GM19438 (cell line): ENCODE measurements at regions not wholly inside any gene's neighbourhood (a gene's known extent, or its start where the extent isn't known, plus 50 kb on each side); places are given as distances from the start of the nearest gene placed in this dataset.
"Not testable (repeated sequence)": the region's sequence is repeated elsewhere in the genome, so short reads cannot be mapped to it uniquely, and the experiment has no call there.

ENCODE experiments used
- ATAC-seq: cut with Tn5 transposase; IDR thresholded peaks from one replicate; pipeline ENCODE4 v1.9.1; 2021; ENCODE audit warnings: low read depth; ENCODE audit not compliant: unreplicated experiment

DNA sequence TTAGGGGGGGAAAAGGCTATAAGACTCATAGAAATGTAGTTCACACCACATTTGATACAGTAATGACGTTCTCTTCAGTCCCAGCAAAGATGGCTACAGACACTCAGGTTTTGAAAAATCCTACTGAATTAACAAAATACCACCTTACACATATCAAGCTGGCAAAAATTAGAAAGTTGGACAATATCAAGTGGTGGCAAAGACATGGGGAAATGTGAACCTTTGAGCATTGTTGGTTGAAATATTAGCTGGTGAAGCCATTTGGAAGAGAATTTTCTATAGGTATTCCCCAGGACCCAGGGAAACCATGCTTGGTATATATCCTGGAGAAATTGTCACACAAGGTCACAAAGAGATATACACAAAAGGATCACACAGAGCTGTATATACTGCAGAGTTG lies 163.0 kb downstream of the ADSS2 start:
- ATAC-seq, result no peak

DNA sequence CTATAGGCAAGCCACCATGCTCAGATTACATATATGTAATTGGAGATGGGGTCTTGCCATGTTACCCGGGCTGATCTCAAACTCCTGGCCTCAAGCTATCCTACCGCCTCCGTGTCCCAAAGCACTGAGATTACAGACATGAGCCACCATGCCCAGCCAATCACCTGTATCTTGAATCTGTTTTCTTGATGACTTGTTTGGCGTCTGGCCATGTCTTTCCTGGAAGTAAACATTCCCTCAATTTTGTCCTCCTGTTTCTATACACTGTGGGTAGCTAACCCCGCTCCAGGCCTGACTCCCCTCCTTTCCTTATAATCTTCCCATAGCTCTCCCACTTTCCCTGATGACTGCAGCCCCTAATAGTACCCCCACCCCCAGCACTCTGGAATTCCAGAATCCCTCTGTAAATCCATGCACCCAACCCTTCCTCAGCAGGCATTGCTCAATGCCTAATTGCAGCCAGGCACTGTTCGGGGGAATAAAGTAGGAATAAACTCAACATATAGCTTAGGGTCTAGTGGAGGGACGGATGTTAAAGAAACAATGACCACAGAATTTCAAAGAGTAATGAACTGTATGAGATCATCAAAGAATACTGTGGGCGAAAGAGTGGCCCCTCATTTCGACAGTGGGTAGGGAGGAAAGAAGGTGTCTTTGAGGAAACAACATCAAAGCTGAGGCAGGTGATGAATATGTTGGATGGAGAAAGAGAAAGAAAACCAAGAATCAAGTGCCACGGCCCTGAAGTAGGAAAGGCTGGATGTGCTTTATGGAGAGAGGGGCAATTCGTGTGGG lies 161.5 kb downstream of the ADSS2 start:
- no peak for ATAC-seq

DNA sequence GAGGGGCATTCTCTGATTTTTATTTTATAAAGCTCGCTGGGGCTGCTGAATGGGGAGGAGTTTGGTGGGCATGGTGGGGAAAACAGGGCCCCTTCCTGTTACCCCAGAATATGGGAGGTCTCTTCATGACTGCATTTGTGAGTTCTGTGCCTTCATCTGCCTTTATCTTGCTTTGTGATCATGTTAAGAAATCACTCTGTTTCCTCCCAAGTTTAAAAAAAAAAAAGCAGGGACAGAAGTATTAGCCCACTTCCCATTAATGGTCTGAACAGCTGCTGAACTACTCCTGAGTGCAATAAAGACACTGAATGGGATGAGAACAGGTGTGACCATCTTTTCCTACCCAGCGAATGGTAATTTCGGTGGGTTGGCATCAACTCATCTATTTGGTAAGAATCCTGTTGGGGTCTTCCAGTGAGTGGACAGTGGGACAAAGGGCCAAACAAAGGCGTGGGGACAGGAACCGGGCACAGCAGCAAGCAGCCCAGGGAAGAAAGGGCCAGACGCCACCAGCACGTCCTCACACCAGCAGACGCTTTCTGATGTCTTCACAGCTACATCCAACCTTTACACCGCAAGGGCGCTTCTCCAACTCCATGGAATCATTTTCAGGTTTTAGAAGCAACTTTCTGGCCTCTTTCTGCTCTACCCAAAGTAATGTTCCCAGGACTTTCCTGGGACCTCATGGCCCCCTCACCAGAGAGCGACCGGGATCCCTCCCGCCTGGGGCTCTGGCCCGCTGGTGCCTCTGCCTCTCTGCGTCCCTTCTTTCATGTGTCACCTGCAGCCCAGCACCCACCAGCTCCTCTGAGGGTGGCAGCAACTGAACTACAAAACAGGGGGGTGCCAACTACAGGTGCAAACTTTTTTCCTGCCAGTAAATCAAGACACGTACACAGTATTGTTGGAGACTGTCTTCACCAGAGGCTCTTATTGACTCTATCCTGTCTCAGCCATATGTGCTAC lies 160.2 kb downstream of the ADSS2 start:
- ATAC-seq, result no peak

DNA sequence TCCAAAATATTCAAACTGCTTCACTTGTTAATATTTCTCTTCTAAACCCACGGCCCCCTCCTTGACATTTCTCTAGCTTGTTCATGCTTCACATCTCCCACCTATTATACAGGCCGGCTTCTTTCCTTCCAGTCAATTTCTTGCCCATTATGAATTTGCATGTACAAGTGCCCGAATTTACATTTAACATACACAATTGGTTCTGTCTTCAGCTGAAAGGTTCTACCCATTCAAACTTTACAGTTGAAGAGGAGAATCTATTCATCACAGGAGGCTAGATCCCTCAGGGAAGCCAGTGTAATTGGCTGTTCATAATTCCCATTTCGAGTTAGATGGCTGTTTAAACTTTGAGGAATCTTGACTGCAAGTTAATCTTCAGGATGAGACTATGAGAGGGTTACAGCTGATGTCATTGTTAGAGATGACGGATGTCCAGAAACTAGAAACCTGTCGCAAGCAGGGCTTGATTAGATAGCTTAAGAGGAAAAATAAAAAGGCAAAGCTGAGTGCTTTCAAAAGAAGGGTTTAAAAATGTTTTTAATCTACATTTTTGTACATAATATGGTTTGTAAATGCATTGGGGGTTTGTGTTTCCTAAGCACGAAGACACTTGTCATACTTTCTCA lies 157.0 kb downstream of the ADSS2 start:
- no peak for ATAC-seq

DNA sequence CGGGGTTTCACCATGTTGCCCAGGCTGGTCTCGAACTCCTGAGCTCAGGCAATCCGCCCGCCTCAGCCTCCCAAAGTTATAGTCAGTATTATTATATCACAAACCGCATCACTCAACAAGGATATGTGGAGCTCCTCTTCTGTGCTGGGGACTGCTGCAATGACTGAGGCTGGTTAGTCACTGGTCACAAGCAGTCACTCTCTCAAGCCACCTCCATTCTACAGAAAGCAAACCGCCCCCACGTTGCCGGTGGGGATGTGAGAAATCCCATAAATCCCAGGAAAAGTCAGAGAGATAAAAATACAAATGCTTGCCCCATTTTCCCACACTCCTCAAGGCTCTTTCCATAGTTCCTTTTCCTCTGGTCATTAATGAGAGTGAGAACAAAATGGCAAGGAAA lies 155.7 kb downstream of the ADSS2 start:
- no peak for ATAC-seq

DNA sequence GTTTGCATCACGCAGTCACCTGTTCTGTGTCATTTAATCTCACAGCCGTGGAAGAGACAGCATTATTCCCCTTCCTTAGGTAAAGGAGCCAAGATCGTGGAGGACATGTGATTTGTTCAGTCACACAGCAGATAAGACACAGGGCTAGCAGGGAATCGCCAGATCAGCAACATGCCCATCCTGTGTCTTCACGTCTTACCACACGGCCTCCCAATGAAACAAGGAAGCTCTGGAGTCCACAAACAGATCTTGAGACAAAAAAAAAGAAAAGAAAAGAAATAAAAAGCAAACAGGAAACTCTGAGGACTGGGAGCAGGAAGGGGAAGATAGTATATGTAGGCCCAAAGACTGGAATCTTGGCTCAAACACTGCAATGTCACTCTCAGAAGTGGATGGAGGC lies 155.3 kb downstream of the ADSS2 start:
- ATAC-seq, result no peak

DNA sequence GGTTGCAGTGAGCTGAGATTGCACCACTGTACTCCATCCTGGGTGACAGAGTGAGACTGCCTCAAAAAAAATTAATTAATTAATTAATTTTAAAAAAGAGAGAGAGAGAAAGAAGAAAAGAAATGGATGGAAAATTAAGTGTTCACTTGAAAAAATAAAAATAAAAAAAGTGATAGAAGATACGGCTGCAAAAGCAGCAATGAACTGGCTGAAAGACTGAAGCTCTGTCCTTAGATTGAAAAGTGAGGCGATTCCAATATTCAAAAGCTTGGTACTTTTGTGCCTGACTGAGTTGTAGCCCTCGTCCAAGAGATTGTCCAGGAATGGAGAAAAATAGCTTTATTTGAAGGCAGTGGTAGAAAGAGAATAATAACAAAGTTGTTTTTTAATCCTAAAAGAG lies 154.6 kb downstream of the ADSS2 start:
- no peak for ATAC-seq

DNA sequence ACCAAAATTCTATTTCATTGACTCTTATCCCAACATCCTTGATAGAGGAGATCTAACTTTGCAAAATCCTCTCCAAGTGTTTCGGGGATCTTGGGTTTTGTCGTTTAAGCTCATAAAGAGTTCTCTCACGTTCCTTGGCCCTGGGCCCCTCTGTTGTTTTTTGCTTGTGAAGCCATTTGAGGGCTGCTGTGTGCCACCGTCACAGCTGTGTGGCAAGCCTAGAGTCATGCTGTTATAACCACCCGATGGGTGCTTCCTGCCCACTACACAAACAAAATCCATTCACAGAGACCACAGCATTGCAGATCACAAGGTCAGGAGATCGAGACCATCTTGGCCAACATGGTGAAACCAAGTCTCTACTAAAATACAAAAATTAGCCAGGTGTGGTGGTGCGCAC lies 154.1 kb downstream of the ADSS2 start:
- ATAC-seq, result no peak

DNA sequence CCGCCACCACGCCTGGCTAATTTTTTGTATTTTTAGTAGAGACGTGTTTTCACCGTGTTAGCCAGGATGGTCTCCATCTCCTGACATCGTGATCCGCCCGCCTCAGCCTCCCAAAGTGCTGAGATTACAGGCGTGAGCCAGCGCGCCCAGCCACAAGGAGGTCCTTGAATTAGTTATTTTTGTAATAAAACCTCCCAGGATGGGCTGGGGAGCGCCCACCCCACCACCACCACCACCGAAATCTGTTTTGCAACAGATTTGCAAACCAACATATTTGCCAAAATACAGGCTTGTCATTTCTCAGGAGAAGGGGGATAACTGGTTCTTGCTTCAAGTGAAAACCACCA lies 151.7 kb downstream of the ADSS2 start:
- ATAC-seq, result not testable (repeated sequence)

DNA sequence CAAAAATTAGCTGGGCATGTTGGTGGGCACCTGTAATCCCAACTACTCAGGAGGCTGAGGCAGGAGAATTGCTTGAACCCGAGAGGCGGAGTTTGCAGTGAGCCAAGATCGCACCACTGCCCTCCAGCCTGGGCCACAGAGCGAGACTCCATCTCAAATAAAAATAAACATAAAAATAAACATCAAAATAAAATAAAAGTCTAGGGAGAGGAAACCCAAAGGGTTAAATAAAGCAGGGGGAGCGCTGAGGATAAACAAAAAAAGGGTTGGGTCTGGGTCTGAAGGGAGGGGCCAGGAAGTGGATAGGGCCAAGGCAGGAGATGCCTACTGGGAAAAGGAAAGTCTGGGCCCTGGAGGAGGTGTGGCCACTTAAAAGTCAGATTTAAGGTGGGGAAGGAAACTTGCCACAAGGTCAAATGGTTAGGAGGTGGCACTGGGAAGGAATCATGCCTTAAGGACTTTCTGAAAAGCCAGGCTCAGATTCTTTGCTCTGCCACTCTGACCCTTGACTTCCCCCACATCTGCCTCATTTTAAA lies 150.0 kb downstream of the ADSS2 start:
- ATAC-seq, result no peak

DNA sequence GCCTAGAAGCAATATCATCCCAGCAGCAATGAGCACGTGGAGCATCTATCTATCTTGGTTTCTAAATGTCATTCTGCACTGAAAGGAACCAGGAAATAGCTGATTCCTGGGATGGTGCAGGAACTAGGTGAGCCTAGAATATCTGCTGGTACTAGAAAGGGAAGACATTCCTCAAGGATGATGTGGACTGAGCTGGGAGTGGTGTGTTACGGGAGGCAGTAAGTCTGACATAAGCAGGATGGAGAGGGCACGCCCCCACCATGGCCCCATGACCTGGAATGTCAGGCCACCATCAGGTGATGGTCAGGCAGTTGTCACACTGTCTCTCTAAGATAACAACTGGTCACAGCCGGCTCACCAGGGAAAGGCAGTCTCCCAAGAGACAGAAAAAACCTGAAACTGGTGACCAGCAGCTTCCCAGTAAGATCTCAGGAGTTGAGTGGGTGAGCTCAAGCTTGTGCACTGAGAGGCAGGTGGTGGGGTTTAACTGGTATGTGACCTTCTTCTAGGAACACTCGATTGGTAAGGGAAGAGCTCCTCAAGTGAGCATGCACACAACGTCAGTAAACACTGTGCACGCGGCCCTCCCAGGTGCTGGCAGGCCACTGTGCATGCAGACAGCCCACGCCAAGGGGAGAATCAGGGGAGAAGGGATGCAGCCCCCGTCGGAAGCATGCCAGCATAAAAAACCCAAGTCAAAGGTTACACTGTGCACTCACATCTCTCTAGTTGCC lies 148.7 kb downstream of the ADSS2 start:
- ATAC-seq, result no peak

DNA sequence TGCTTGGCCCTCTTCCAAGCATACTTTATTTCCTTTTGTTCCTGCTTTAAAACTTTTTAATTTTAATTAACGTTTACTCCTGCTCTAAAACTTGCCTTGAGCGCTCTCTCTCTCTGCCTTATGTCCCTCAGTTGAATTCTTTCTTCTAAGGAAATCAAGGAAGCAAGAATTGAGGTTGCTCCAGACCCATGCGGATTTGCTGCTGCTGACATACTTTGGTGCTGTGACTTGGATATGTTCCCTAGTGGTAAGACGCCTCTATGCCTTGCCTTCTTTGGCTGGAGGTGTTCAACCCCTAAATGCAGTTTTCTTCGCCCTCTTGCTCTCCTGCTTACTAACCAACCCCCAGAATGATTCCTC lies 148.1 kb downstream of the ADSS2 start:
- ATAC-seq, result no peak

DNA sequence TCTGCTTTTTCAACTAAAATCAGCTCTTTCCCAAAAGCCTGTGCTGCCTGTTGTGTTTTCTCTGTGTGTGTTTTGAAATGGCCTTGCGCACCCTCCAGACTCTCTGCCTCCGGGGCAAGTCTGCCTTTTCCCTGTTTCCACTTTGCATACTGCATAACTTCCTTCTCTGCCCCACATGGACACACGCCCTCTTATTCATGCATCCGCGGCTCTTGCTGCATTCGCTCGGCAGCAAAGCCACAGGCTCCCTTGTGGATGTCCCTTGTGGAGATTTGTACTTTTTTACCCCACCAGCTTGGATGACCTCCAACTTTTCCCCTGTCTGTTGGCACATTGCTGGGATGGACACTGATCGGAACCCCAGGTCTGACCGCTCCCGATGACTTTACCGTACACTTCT lies 147.6 kb downstream of the ADSS2 start:
- ATAC-seq, result no peak

DNA sequence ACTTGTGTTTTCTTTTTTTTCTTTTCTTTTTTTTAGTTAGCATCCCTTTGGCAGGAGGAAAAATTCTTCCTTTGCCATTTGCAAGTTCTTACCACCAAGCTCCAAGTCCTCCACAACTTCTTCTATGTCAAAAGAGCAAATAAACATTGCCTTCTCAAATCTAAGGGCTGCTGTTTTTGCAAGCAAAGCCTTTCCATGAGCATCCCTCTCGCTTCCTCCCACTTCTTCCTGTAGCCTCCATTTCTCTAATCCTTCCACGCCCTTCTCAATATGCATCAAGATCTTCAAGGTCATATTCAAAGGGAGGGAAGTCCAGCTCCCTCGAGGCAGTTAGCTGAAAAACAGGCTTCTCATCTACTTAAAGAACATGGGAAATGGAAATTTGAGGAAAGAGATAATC lies 147.1 kb downstream of the ADSS2 start:
- ATAC-seq, result no peak

DNA sequence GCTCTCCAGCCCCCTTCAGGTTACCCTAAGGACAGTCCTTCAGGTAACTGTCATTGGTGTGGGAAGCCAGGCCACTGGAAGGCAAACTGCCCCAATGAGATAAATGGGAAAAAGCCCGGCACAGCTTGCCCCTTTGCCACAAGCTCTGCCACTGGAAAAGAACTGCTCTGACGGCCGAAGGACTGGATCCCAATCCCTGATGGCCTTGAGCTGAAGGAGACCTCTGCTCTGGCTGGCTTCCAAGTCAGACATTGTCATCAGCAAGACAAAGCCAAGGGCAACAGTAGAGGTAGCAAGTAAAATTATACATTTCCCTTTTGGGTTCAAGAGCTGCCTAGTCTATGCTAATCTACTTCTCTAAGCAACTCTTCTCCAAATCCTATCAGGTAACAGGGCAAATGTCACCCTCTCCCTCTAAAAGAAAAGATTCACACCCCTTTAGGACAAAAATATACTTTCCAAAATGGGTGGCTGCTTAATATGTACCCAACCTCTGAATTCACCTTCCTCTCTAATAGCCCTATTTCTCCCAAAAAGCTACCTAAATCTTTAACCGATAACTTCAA lies 145.8 kb downstream of the ADSS2 start:
- no peak for ATAC-seq

DNA sequence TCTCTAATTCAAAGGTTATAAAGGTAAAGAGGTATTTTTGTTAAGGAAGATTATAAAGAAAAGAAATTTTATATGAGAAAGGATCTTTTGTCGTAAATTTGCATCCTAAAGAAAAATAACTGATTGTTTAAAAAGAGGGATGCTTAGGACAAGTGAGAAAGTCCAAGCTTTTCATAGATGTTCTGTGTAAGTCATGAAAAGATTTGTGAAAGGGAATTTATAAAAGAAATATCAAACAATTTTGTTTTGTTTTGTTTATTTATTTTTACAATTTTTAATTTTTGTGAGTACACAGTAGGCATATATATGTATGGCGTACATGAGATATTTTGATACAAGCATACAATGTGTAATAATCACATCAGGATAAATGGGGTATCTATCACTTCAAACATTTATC lies 145.2 kb downstream of the ADSS2 start:
- ATAC-seq, result no peak

DNA sequence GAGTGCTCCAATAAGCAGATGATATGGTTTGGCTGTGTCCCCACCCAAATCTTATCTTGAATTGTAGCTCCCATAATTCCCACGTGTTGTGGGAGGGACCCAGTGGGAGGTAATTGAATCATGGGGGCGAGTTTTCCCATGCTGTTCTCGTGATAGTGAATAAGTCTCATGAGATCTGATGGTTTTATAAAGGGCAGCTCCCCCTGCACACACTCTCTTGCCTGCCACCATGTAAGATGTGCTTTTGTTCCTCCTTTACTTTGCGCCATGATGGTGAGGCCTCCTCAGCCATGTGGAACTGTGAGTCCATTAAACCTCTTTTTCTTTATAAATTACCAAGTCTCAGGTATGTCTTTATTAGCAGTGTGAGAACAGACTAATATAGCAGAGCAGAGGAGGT lies 142.5 kb downstream of the ADSS2 start:
- ATAC-seq, result not testable (repeated sequence)

DNA sequence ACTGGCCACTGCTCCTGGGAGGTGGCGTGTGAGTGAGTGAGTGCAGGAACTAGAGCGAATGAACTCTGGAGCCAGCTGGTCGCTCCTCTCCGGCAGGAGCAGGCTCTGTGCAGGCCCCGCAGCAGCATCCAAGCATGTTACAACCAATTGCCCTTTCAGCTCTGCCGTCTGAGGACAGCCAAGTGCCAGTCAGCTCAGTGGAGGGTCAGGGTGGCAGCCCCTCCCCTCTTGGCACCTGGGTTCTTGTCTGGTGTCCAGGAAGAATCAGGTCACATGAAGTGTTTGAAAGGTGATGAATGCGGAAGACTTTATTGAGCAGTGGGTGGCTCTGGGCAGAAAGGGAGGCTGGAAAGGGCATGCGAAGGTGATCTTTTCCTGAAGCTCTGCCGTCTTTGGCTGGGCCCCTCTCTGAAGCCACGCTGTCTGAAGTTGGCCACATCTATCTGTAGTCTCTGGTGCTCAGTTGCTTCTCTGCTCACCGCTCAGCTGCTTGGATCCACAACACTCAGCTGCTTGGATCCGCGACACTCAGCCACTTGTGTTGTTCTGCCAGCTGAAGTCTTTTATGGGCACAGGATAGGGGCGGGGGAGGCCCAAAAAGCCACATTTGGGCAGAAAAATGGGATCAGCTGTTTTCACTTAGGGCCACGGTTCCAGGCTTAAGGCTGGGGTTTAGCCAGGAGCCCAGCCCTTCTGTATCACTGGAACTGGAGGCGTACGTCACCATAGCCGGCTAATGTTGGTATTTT lies 139.8 kb downstream of the ADSS2 start:
- no peak for ATAC-seq

DNA sequence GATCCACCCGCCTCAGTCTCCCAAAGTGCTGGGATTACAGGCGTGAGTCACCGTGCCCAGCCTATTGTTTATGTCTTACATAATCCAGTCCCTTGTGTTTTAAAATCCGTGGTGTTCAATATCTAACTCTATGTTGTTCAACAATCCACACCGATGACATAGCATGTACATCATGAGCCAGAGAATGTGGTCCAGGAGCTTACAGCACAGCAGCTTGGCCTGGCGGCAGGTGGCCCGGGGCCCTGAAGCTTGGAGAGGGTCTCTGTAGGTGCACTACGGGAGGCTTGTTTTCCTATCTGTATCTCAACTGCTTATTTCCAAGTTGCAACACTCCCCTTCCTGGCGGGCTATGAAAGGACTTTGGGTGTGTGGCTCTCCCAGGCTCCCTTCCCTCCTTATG lies 138.4 kb downstream of the ADSS2 start:
- no peak for ATAC-seq
